Activated gamma-delta T cell treated with anti-CD3 and anti-CD28 coated beads, Interleukin-2, amount 50 U/mL, for 16 hours (primary cell): ENCODE measurements at regions not wholly inside any gene's neighbourhood (a gene's known extent, or its start where the extent isn't known, plus 50 kb on each side); places are given as distances from the start of the nearest gene placed in this dataset.

Experiments
- DNase-seq: peaks from one replicate; pipeline ENCODE4 v3.0.0-alpha.2; 2020; ENCODE audit warnings: low read depth

DNA sequence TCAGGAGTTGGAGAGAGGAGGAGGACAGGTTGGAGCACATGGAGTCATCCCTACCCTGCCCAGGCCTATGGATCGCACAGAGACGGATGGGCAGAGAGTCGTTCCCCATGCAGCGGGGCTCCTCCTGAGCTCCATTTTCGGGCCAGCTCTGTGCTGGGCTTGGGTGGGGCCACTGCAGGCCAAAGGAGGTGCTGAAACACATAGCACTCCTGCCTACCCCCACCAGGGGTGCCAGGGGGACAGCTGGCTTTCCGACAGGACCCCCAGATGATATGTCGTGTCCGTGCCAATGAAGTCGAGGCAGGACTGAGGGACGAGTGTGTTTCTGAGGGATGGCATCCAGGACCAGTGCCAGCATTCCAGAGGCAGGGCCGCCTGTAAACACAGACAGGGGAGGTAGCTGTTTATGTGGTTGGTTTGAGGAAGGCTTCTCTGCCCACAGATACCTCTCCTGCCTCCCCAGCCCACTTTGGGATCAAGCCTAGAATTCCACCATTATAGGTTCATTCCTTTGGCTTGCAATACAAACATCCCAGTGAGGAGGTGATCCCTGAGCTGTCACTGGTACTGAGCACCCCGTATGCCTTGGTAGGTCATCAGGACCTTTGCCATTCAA is 116.6 kb downstream of the GLI2 start:
- DNase-seq: no peak

DNA sequence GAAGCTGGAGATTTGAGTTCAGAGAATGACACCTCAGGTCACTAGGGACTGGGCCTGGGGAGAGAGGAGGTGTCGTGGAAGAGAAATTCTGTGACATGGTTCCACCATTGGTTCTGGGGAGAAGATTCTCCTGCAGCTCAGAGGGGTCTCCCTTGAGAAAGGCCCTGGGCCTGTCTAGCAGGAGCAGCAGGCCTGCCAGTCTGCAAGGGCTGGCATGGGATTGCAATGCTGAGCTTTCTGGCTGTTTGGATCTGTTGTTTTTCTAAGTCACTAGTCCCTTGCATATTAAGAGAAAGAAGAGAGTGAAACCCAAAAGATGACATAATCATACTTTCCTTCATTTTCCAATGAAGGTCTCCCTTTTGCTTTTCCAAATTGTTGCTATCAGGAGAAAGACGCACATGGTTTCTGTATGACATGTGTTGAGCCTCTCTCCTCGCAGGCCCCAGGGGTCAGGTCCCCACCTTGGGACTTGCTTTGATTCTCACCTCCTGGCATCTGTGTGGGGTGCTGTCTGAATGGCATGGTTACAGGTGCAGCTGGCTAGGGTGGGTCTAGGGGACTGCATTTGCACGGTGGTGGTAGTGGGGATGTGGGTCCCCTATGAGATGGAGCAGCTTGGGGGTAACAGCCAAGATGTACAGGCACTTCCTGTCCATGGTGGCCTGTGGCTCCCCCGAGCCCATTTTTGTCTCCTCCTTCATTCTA is 117.8 kb downstream of the GLI2 start:
- no peak for DNase-seq

DNA sequence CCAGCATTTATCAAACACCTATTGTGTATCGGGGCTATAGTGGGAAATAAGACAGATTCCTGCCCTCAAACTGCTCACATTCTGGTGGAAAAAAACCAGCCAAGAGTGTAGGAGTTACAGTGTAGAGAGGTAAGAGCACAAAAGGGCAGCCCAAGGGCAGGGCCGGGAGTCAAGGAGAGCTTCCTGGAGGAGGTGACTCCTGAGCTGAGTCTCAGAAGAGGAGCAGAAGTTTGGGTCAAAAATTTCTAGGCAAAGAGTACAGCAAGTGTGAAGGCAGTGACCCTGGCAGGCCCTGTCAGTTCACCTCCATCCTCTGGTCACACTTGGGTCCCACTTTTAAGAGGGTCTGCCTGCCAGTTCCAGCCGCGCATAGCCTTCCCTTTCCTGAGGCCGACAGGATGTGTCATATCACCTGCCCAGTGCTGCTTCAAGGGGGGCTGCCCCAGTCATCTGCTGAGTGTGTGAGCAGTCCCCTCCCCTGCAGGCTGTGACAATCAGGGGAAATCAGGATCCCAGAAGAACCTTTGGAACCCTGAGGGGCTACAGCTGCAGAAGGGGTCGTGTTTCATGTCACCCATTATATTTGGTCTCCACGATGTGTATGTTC is 118.4 kb downstream of the GLI2 start:
- no peak for DNase-seq

DNA sequence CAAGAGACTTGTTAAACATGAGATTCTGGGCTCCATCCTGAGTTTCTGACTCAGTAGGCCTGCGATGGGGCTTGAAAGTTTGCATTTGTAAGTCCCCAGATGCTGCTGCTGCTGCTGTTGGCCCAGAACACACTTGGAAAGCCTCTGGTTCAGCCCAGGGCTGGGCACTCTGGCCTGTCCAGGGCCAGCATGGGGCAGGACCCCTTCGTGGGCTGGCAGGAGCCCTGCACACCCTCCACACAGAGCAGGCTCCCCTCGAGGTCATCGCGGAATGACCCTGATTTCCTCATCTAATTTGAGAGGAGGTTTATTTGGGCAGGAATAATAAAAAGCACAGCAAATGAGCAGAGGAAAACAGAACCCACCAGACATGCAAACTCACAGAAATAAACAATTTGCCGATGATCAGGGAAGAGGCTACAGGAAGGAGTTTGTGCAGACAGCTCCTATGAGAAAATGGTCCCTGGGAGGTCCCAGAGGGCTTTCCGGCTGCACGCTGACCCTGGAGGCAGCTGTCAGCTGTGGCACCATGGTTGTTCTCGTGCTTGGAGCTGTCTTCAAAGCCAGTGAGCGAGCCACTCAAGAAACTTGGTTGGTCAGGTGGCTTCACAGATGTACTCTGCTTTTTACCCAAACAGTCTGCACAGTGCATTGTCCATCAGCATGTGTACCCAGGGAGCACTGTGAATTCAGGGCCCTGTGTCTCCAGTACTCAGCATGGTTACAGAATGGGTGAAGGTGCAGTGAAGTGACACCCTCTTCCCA is 119.3 kb downstream of the GLI2 start:
- no peak for DNase-seq

DNA sequence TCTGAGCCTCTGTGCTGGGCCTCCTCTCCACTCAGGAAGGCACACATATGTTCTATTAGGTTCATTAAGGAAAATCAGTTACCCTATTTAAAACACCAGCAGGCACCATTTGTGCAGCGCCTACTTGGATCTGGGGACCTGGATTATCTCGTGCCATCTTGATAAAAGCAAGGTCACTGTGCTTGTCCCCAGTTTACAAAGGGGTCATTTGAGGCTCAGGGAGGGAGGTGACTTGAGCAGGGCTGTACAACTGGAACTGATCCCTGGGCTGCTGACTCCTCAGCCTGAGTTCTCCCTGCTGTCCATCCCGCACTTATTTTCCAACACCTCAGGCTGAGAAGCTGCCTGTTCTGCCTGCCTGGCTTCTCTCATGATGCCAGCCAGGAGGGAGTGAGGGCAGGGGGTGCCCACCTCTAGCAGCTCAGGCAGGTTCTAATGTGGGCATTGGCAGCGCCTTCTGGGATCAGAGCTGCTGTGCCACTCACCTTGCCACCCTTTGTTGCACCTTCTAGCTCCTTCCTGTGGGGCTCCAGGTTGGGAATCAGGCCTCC is 120.3 kb downstream of the GLI2 start:
- no peak for DNase-seq

DNA sequence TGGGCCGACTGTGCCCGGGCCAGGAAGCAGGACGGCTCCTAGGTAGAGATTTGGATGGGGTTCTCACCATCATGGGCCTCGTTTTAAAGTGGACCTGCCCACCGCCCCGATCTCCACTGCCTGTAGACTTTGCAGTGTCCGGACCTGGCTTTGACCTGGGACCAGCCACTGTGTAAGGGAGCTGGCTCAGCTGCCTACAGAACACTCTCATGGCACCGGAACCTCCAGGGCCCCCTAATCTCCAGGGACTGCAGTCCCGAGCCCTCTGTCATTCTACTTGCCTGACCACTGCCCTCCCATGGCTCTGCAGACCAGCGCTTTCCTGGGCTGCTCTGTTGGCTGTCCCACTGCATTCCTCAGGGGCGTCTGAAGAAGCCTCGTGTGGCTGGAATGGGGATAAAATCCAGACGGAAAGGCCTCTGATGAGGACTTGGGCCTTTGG is 120.8 kb downstream of the GLI2 start:
- no peak for DNase-seq

DNA sequence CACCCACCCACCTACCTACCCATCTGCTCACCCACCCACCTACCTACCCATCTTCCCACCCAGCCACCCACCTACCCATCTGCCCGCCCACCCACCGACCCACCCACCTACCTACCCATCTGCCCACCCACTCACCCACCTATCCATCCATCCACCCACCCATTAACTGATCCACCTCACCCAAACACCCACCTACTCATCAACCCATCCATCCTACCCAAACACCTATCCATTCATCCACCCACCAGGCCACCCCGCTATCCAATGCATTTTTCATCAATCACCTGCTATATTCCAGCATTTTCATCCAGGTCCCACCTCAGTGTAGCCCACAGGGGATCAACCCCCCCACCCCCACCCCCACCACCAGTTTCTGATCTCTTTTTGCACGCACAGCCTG is 121.8 kb downstream of the GLI2 start:
- DNase-seq: no peak

DNA sequence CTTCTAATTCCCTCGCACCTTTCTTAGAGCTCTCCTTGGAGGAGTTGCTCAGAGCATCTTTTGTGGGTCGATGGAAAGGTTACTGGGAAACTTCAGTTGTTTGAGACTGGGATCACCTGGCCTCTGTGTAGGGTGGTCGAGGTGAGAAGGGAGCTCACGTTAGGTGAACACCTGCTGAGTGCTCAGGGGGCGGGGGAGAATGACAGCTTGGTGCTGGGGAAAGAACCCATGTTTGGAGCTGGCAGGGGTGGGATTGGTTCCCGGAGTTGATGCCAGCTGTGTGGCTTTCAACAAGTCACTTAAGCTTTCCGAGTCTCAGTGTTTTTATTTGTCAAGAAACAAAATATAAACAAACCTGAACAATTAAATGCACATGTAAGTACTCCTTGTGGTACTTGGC is 122.3 kb downstream of the GLI2 start:
- DNase-seq: no peak

DNA sequence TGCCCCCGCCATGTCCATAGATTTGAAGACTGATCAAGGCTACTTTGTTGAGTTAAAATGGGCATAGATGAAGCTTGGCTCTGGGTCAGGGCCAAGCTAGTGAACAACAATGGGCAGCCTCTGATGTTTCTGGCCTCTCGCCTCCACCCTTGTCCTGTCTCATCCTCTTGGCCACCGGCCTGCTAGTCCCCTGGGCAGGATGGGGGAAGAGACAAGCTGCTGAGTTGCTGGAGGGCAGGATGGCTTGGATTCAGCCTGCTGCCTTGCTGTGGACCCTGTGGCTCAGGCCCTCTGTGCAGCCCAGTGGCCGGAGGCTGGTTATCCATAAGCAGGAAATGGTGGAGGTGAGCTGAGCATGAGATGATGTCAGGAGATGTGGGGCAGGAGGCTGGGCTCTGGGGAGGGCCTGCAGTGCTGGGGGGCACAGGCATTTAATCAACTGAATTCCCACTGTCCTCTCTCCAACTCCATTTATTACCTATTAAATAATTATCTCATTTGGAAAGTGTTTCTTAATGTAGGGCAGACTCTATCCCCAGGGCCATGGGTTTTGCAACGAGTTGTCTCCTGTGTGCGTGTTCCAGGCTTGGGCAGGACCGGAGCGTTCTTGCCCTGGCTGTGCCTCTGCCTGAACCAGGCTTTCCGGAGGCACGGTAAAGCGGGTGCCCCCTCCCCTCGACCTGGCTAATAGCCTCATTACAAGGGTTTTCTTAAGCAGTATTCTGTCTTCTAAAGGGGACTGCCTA is 122.9 kb downstream of the GLI2 start:
- DNase-seq: no peak

DNA sequence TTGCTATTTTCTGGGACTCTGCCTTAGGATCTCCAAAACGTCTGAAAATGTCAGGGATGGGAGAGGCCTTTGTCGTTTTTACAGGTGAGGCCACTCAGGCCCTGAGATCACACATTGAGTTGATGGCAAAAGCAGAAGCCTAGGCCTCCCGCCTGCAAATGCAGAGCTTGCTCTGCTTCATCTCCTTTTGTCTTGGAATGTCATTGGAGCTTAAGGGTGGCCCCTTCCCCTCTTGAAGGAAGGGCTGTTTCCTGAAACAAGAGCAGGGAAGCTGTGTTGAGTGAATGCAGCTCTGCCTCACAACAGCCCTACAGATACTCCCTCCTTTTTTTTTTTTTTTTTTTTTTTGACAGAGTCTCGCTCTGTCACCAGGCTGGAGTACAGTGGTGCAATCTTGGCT is 123.5 kb downstream of the GLI2 start:
- no peak for DNase-seq

DNA sequence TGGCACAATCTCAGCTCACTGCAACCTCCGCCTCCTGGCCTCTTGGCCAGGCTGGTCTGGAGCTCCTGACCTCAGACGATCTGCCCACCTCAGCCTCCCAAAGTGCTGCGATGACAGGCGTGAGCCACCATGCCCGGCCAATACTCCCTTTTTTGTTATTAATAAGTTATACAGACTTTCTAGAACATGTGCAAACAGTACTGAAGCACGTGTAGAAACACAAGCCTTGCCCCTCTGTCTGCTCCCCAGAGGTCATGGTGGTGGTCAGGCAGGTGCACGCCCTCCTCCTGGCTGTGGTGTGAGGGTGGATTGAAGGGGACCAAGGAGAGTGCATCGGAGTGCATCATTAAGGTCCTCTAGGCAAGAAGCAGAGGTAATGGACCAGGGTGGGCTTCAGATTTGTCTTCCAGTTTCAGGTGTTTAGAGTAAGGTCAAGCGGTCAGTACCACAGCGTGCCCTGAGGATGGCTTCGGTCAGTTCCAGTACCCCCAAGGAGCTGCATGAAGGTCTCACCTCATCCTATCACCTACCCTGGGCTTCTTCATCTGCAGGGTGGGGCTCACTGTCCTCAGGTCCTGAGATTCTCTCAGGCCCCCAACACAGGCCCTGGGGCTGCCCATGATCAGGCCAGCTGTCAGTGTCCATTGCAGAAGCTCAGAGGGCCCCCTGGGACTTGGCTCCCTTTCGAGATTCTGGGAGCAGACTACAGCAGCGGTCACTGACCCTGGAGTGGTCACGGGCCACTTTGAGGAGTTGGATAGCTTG is 124.3 kb downstream of the GLI2 start:
- DNase-seq: no peak

DNA sequence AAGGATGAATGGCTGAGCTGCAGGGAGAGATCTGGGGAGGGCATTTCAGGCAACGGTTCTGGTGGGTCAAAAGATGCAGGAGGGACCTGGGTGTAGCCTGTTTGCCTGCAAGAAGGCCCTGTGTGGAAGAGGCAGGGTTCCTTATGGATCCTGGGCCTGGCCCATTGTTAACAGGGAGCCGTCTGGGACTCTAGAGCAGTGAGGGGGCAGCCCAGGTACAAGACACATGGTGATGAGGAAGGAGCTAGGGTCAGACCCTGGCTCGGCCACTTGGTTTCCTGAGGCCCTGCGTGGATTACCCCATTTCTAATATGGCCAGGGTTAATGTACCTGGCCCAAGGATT is 124.9 kb downstream of the GLI2 start:
- no peak for DNase-seq

DNA sequence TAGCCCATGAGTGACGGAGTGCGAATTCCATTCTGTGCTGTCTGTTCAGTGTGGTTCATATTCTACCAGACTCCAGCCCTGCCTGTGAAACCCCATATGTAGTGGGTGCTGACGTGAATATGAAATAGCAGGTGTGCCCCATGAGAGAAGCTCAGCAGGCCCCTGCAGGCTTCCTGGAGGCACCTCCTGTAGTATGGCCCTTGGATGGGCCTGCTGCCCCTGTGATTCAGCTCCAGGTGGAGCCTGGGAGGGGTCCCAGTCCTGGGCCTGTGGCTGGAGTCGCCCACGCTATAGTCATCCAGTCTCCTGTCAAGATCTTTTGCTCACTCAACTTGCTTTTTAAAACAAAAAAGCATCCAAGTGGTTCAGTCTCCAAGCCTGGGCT is 125.5 kb downstream of the GLI2 start:
- DNase-seq: no peak

DNA sequence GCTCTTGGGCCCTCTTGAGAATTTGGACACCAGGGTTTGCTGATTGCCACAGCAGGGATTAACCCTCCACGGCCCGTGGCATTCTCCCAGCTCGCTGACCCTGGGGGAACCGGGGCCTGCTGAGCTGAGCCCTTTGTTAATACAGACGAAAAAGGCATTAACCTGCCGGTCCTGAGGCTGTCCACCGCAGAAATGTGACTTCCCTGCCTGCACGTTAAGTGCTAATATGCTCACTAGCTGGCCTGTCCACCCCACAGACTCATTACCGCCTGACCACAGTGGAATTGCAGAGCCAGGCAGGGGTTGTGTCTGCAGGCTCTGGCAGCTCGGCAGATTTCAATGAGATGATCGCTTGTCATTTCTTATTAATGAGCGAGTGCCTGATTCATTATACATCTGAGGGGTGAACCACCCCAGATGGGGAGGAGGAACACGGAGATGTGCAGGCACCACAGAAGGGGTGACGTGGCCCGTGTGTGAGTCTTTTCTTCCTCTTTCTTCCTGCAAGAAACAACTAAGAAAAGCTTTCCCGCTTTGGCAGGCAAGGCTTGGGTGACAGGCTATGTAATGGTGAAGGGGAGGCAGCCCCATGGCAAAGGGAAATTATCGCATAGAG is 126.0 kb downstream of the GLI2 start:
- no peak for DNase-seq

DNA sequence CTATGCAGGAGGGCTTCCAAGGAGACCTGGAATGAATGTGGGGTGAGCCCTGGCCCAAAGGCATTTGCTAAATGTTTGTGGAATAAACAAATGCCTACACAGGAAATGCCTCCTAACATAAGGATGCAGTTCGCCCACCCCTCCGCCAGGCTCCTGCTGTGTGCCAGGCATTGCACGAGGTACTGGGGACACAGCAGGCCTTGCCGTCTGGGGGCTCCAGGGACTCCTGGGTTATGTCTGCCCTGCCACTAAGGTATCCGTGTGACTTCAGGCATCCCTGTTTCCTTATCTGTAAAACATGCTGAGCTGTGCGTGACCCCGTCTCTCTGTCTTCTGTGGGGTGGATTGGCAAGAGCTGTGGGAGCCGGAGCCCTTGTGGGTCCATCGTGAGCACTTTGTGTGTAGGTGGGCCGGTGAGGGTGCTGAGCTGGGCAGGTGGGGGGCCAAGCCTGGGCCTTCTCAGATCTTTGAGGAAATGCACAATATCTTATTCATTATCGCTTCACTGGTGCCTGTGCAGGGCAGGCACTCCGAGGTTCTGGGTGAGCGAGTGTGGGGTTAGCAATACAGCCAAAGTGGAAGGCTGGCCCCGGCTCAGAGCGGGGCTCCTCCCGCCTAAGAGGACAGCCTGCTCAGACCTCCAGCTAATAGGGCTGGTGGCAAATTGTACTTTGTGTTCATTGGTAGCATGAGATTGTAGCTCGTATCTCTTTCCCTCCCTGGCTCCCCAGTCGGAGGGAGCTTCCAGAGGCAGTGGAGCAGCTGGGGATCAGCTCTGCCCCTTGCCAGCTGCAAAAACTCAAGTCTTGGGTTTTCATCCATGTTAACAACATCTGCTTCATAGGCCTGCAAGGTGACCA is 126.8 kb downstream of the GLI2 start:
- DNase-seq: no peak

DNA sequence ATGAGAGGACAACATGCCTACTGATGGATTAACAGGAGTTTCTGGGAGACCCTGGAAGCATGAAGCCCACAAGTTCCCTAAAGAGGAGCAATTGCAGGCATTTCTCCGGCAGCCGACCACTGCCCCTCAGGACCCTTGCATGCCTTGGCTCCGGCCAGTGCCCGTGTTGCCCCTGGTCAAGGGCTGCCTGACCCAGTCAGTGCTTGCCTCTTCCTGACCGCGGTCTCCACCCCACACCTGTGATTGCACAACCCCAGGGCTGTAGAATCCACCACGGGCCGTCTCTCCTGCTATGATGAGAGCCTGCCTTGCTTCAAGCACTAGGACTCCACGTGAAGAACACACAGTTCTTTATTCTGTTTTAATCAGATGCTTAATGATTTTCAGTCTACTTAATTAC is 127.5 kb downstream of the GLI2 start:
- no peak for DNase-seq

DNA sequence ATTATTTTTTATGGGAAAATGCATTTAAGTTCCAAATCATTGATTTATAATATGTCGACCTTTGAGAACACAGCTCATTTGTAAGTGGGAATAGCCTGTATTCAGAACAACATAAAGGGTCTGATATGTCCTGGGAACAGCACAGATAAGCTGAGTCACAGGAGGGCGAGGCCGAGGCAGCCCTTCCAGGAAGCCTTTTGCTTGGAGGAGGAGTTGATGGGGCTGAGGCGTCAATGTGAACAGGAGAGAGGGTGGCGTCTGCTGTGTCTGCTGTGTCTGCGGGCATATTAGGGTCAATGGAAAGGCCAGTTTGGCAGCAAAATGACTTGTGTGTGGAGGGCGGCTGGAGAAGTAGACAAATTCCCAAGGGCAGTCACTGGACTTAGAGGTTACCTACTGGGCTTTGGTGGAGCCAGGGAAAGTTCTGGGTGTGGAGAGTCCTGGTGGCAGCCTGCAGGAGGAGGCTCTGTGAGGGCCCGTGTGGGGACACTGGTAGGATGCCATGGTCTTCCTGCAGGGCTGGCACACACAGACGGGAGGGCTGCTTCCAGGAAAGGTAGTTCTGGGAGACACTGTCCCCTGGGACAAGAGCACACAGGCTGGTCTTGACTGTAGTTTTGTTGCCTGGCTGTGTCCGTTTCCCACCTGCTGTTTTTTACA is 128.1 kb downstream of the GLI2 start:
- DNase-seq: no peak

DNA sequence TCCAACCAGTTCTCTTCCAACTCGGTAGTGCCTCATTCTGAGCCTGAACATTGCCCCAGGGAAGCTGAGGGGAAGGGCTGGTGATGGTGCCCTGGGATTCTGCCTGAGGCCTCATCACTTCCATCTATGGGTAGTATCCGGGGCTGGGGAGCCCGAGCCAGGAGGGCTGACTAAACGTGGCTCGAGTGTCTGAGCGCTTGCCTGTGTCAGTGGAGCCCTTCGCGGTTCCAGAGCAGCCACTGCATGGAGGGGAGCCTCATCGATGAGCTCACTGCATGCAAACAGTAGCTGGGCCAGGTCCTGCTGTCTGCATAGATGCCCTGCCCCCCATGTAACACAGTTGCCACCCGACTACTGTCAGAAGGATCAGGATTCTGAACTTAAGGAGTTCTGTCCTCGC is 129.3 kb downstream of the GLI2 start:
- no peak for DNase-seq

DNA sequence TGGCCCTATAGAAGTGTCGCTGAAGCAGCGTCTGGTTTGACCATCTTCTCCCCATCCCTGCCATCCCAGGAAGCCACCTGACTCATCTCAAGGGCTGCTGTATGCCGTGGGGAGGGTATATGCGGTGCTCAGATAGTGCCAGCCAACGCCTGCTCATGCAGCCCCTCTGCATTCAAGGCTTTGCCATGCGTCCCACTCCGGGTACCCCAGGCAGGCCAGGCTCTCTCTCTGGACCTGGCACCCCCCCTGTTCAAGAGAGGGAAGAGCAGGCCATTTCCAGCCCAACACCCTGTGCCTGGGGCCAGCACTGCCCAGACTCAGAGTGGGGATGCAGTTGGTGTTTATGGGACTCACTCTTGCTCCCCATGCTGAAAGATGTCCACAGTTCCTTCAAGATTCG is 130.0 kb downstream of the GLI2 start:
- no peak for DNase-seq
